Hepatocyte (in vitro differentiated cells): ENCODE measurements at regions not wholly inside any gene's neighbourhood (a gene's known extent, or its start where the extent isn't known, plus 50 kb on each side); places are given as distances from the start of the nearest gene placed in this dataset.

Source experiments
- DNase-seq: peaks from one replicate; pipeline ENCODE4 v3.0.0-alpha.2; 2016; ENCODE audit warnings: low spot score
- H2AFZ ChIP-seq: fragments of 200-600 bp; sonication (generic); 2 replicates; pipeline ENCODE4 v1.6.0; 2016; ENCODE audit warnings: antibody characterized with exemption, mild to moderate bottlenecking
- H3K27ac ChIP-seq: fragments of 200-600 bp; sonication (generic); 2 replicates; pipeline ENCODE4 v1.5.1; 2016; ENCODE audit warnings: mild to moderate bottlenecking
- H3K27me3 ChIP-seq: fragments of 200-600 bp; sonication (generic); 2 replicates; pipeline ENCODE4 v1.6.1; 2016
- H3K36me3 ChIP-seq: fragments of 200-600 bp; sonication (generic); replicated peaks from 2 replicates; pipeline ENCODE4 v1.5.1; 2016; ENCODE audit warnings: low read depth; ENCODE audit not compliant: insufficient read depth
- H3K4me1 ChIP-seq: fragments of 200-600 bp; sonication (generic); 2 replicates; pipeline ENCODE4 v1.5.1; 2016; ENCODE audit warnings: mild to moderate bottlenecking, moderate library complexity; ENCODE audit not compliant: insufficient read depth
- H3K4me2 ChIP-seq: fragments of 200-600 bp; sonication (generic); 2 replicates; pipeline ENCODE4 v1.6.0; 2016
- H3K4me3 ChIP-seq: fragments of 200-600 bp; sonication (generic); 2 replicates; pipeline ENCODE4 v1.5.1; 2016; ENCODE audit warnings: mild to moderate bottlenecking
- H3K79me2 ChIP-seq: fragments of 200-600 bp; sonication (generic); 2 replicates; pipeline ENCODE4 v1.6.0; 2017; ENCODE audit warnings: mild to moderate bottlenecking
- H3K9me2 ChIP-seq: fragments of 200-600 bp; sonication (generic); replicated peaks from 2 replicates; pipeline ENCODE4 v1.6.0; 2017; ENCODE audit warnings: mild to moderate bottlenecking; ENCODE audit not compliant: insufficient read depth
- H3K9me3 ChIP-seq: fragments of 200-600 bp; sonication (generic); 2 replicates; pipeline ENCODE4 v1.5.1; 2016; ENCODE audit warnings: low read depth, mild to moderate bottlenecking
- H4K20me1 ChIP-seq: fragments of 200-600 bp; sonication (generic); 2 replicates; pipeline ENCODE4 v1.6.0; 2016; ENCODE audit warnings: mild to moderate bottlenecking; ENCODE audit not compliant: insufficient read depth, poor library complexity, severe bottlenecking
- EZH2 ChIP-seq: fragments of 200-600 bp; sonication (generic); IDR thresholded peaks from 2 replicates; pipeline ENCODE4 v1.6.1; 2016; ENCODE audit warnings: antibody characterized with exemption, mild to moderate bottlenecking, borderline replicate concordance
- EZH2phosphoT487 ChIP-seq: fragments of 200-600 bp; sonication (generic); IDR thresholded peaks from one replicate; pipeline ENCODE4 v1.6.1; 2018; ENCODE audit warnings: antibody characterized with exemption, mild to moderate bottlenecking, low read depth, moderate library complexity; ENCODE audit not compliant: unreplicated experiment, severe bottlenecking
- WGBS: methylation state at CpG from one replicate; pipeline ENCODE4 v1.1.6; 2016; ENCODE audit warnings: low lambda C conversion rate; ENCODE audit errors: missing lambda C conversion rate; 5-methylcytosine and 5-hydroxymethylcytosine counted together
- TF ChIP-seq, protein P1 (sequence below): fragments of 200-600 bp; sonication (generic); IDR thresholded peaks from 2 replicates; pipeline ENCODE4 v1.5.1; 2016; ENCODE audit warnings: antibody characterized with exemption, mild to moderate bottlenecking; ENCODE audit not compliant: poor library complexity

DNA sequence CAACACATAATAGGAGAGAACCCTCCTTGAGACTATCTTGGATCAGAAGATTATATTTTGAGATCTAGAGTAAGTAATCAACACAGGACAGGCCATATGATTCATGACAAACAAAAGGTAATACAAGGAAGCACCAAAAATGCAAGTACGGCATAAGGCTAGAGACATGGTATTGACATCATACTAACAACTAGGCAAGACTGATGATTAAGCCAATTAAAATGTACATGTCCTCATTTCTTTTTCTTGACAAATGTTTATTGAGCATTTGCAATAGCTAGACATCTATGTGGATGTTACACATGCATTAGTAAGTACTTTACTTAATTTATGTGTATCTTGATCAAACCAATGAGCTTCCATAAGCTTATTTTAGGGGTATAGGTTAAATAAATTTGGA lies 695.7 kb upstream of the GALNTL6 start:
- no peaks in the 10 kb centered on the region for H3K27me3 ChIP-seq
- no peaks in the 10 kb centered on the region for H3K9me2 ChIP-seq
- H3K4me3 ChIP-seq: no peak overlapping the region
- 94% methylated on average over 1 of the region's 1 CpG for WGBS
- no peak for DNase-seq
- H3K27ac ChIP-seq: no peak overlapping the region
- no peak overlapping the region for H3K4me2 ChIP-seq
- H3K4me1 ChIP-seq: no peaks in the 10 kb centered on the region
- H3K9me3 ChIP-seq: no peaks in the 10 kb centered on the region
- no peak for TF ChIP-seq EZH2phosphoT487
- no peaks in the 10 kb centered on the region for H3K36me3 ChIP-seq
- H4K20me1 ChIP-seq: no peaks in the 10 kb centered on the region
- H2AFZ ChIP-seq: no peak overlapping the region
- no peaks in the 10 kb centered on the region for H3K79me2 ChIP-seq

DNA sequence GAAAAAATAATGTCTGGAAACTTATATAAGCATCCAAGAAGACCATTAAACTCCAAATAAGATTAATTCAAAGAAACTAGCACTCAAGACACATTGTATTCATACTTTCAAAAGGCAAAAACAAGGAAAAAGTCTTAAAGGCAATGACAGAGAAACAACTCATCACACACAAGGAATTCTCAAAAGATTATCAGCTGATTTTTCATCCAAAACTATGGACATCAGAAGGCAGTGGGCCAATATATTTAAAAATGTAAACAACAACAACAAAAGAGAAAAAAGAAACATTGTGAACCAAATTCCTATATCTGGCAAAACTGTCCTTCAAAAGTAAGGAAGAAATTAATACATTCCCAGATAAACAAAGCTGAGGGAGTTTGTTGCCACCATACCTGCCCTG lies 711.4 kb upstream of the GALNTL6 start:
- no peaks in the 10 kb centered on the region for H3K79me2 ChIP-seq
- H3K4me1 ChIP-seq: no peaks in the 10 kb centered on the region
- TF ChIP-seq, protein P1, sequence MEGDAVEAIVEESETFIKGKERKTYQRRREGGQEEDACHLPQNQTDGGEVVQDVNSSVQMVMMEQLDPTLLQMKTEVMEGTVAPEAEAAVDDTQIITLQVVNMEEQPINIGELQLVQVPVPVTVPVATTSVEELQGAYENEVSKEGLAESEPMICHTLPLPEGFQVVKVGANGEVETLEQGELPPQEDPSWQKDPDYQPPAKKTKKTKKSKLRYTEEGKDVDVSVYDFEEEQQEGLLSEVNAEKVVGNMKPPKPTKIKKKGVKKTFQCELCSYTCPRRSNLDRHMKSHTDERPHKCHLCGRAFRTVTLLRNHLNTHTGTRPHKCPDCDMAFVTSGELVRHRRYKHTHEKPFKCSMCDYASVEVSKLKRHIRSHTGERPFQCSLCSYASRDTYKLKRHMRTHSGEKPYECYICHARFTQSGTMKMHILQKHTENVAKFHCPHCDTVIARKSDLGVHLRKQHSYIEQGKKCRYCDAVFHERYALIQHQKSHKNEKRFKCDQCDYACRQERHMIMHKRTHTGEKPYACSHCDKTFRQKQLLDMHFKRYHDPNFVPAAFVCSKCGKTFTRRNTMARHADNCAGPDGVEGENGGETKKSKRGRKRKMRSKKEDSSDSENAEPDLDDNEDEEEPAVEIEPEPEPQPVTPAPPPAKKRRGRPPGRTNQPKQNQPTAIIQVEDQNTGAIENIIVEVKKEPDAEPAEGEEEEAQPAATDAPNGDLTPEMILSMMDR: no peak
- no peak for TF ChIP-seq EZH2
- TF ChIP-seq EZH2phosphoT487: no peak
- no peak overlapping the region for H3K4me3 ChIP-seq
- H3K36me3 ChIP-seq: no peaks in the 10 kb centered on the region
- no peaks in the 10 kb centered on the region for H4K20me1 ChIP-seq
- no peak for DNase-seq
- H3K27me3 ChIP-seq: no peaks in the 10 kb centered on the region
- no peaks in the 10 kb centered on the region for H3K9me3 ChIP-seq
- H3K4me2 ChIP-seq: no peak overlapping the region
- H3K9me2 ChIP-seq: no peaks in the 10 kb centered on the region
- no peak overlapping the region for H3K27ac ChIP-seq
- no peak overlapping the region for H2AFZ ChIP-seq

DNA sequence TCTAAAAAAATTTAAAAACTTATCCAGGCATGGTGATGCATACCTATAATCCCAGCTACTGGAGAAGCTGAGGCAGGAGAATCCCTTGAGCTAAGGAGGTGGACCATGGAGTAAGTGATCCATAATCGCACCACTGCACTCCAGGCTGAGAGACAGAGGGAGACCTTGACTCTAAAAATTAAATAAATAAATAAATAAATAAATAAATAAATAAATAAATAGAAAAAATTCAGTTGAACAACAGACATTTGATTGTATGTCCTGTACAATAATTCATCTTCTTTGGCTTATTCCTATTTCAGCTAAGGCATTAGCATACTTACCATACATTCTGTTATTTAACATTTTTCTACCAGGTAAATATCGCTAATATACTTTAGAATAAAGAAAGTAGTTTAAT lies 726.1 kb upstream of the GALNTL6 start:
- TF ChIP-seq EZH2: no peak
- TF ChIP-seq, protein P1: no peak
- TF ChIP-seq EZH2phosphoT487: no peak
- H2AFZ ChIP-seq: no peak overlapping the region
- DNase-seq: no peak
- H3K4me2 ChIP-seq: no peak overlapping the region
- H4K20me1 ChIP-seq: no peaks in the 10 kb centered on the region
- 93% methylated on average over 2 of the region's 2 CpGs for WGBS
- H3K27ac ChIP-seq: no peak overlapping the region
- no peaks in the 10 kb centered on the region for H3K79me2 ChIP-seq
- no peaks in the 10 kb centered on the region for H3K36me3 ChIP-seq
- H3K9me3 ChIP-seq: no peaks in the 10 kb centered on the region
- H3K4me3 ChIP-seq: no peak overlapping the region
- H3K4me1 ChIP-seq: no peaks in the 10 kb centered on the region
- no peaks in the 10 kb centered on the region for H3K9me2 ChIP-seq
- H3K27me3 ChIP-seq: no peaks in the 10 kb centered on the region

DNA sequence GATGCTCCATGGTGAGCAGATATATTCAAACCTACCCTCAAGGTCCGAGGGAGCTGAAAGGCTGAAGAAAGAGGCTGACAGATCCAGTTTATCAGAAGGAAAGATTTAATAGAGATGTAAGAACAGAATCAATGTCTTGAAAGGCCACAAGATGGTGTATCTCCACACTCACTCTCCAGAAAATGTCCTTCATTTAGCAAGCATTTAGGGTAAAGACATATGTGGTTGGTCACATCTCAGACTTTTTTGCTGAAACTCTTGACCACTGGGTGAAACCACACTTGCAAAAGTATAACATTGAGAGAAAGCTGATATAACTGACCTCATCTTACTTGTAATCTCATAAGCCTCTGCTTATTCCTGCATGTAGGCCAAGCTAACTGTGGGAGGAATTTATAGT lies 745.8 kb upstream of the GALNTL6 start:
- no peak overlapping the region for H2AFZ ChIP-seq
- no peaks in the 10 kb centered on the region for H3K4me1 ChIP-seq
- 64% methylated on average over 1 of the region's 1 CpG for WGBS
- no peak overlapping the region for H3K27ac ChIP-seq
- no peaks in the 10 kb centered on the region for H4K20me1 ChIP-seq
- DNase-seq: no peak
- H3K9me3 ChIP-seq: no peaks in the 10 kb centered on the region
- TF ChIP-seq EZH2 (no peak), EZH2phosphoT487 (no peak)
- TF ChIP-seq, protein P1: no peak
- H3K9me2 ChIP-seq: no peaks in the 10 kb centered on the region
- H3K4me3 ChIP-seq: no peak overlapping the region
- no peak overlapping the region for H3K4me2 ChIP-seq
- H3K27me3 ChIP-seq: no peaks in the 10 kb centered on the region
- H3K79me2 ChIP-seq: no peaks in the 10 kb centered on the region
- no peaks in the 10 kb centered on the region for H3K36me3 ChIP-seq
